Upper lobe of right lung (tissue), 1 donor: ENCODE measurements at regions not wholly inside any gene's neighbourhood (a gene's known extent, or its start where the extent isn't known, plus 50 kb on each side); places are given as distances from the start of the nearest gene placed in this dataset.

Experiments used
- ATAC-seq: fragments of 200-7000 bp; cut with Tn5 transposase; one replicate; pipeline ENCODE4 v1.9.1; 2020; ENCODE audit warnings: mild to moderate bottlenecking, moderate library complexity
- DNase-seq: peaks from one replicate; pipeline ENCODE4 v3.0.0-alpha.2; 2020
- H3K27ac ChIP-seq: fragments of 200-600 bp; one replicate; pipeline ENCODE4 v1.8.0; 2022
- H3K27me3 ChIP-seq: fragments of 200-600 bp; one replicate; pipeline ENCODE4 v1.8.0; 2022; ENCODE audit warnings: mild to moderate bottlenecking
- H3K36me3 ChIP-seq: fragments of 200-600 bp; one replicate; pipeline ENCODE4 v1.8.0; 2022
- H3K4me1 ChIP-seq: fragments of 200-600 bp; one replicate; pipeline ENCODE4 v1.8.0; 2022
- H3K4me3 ChIP-seq: fragments of 200-600 bp; one replicate; pipeline ENCODE4 v1.8.0; 2022; ENCODE audit warnings: mild to moderate bottlenecking
- H3K9me3 ChIP-seq: fragments of 200-600 bp; one replicate; pipeline ENCODE4 v1.8.0; 2022
- CTCF ChIP-seq: fragments of 200-600 bp; IDR thresholded peaks from one replicate; pipeline ENCODE4 v1.8.0; 2022; ENCODE audit warnings: antibody characterized with exemption
- intact Hi-C: fragments of 100-400 bp; cut with DNase I; formaldehyde crosslinking; loops from one replicate; pipeline ENCODE4 v1.11.0; 2022
- donor health status: DM: no; HTN: yes; CAD: no; lungs with severe emphysema.

GRCh38 chr11:115925568-115926090, 421.4 kb upstream of the CADM1 start:
- intact Hi-C loops = no loop called here
- H3K27me3 ChIP-seq = no peaks in the 10 kb centered on the region
- no peaks in the 10 kb centered on the region for H3K9me3 ChIP-seq
- no peak for DNase-seq
- peaks cover 7% of the 10 kb centered on the region for H3K4me1 ChIP-seq
- ATAC-seq = no peak
- H3K27ac ChIP-seq = no peak overlapping the region
- no peak overlapping the region for H3K4me3 ChIP-seq
- TF ChIP-seq CTCF = no peak
- H3K36me3 ChIP-seq = no peaks in the 10 kb centered on the region

- Histone ChIP-seq H3K9me3 (no peaks in the 10 kb centered on the region), H3K4me3 (no peak overlapping the region), H3K4me1 (no peaks in the 10 kb centered on the region), H3K27me3 (no peaks in the 10 kb centered on the region), H3K27ac (no peak overlapping the region), H3K36me3 (no peaks in the 10 kb centered on the region)
- intact Hi-C loops = no loop called here
- no peak for DNase-seq
- no peak for TF ChIP-seq CTCF
- peak; percentile 27 for ATAC-seq
These were observed 420.7 kb upstream of the CADM1 start for GRCh38 chr11:115924744-115925567.

GRCh38 chr11:115922876-115923275, 418.7 kb upstream of the CADM1 start:
- ATAC-seq = no peak
- no peak for TF ChIP-seq CTCF
- Histone ChIP-seq H3K4me3 (no peak overlapping the region), H3K27ac (no peak overlapping the region), H3K27me3 (no peaks in the 10 kb centered on the region), H3K36me3 (no peaks in the 10 kb centered on the region), H3K4me1 (no peaks in the 10 kb centered on the region), H3K9me3 (no peaks in the 10 kb centered on the region)
- intact Hi-C loops = no loop called here
- no peak for DNase-seq

GRCh38 chr11:115921986-115922385, 417.8 kb upstream of the CADM1 start:
- no peaks in the 10 kb centered on the region for H3K27me3 ChIP-seq
- no peaks in the 10 kb centered on the region for H3K4me1 ChIP-seq
- no peak for ATAC-seq
- H3K36me3 ChIP-seq = no peaks in the 10 kb centered on the region
- DNase-seq = no peak
- H3K27ac ChIP-seq = no peak overlapping the region
- H3K9me3 ChIP-seq = no peaks in the 10 kb centered on the region
- TF ChIP-seq CTCF = no peak
- intact Hi-C loops = no loop called here
- H3K4me3 ChIP-seq = no peak overlapping the region

GRCh38 chr11:115921540-115921939, 417.3 kb upstream of the CADM1 start:
- intact Hi-C loops = no loop called here
- Histone ChIP-seq H3K4me3 (no peak overlapping the region), H3K27me3 (no peaks in the 10 kb centered on the region), H3K36me3 (no peaks in the 10 kb centered on the region), H3K4me1 (no peaks in the 10 kb centered on the region), H3K27ac (no peak overlapping the region), H3K9me3 (no peaks in the 10 kb centered on the region)
- DNase-seq (no peak), ATAC-seq (no peak)
- no peak for TF ChIP-seq CTCF
